HUDEP-2 (cell line): ENCODE measurements at regions not wholly inside any gene's neighbourhood (a gene's known extent, or its start where the extent isn't known, plus 50 kb on each side); places are given as distances from the start of the nearest gene placed in this dataset.

ENCODE experiments used
- DNase-seq, 76 experiments: peaks; one replicate each; lab custom pipeline; 2025; ENCODE audit not compliant: unreplicated experiment in 76 of 76; lab: John Stamatoyannopoulos, UW

GRCh38 chr7:24341691-24342413 is 57.9 kb downstream of the NPY start:
- no peak for DNase-seq

GRCh38 chr7:24343614-24344013 is 59.6 kb downstream of the NPY start:
- DNase-seq: no peak

GRCh38 chr7:24346129-24346528 is 62.1 kb downstream of the NPY start:
- no peak for DNase-seq

GRCh38 chr7:24346716-24347115 is 62.7 kb downstream of the NPY start:
- DNase-seq: no peak

GRCh38 chr7:24349339-24349738 is 65.3 kb downstream of the NPY start:
- DNase-seq: no peak

- DNase-seq: no peak
These were observed 70.5 kb downstream of the NPY start for GRCh38 chr7:24354456-24354855.

- DNase-seq: no peak
These were observed 72.9 kb downstream of the NPY start for GRCh38 chr7:24356718-24357386.

- no peak for DNase-seq
These were observed 77.0 kb downstream of the NPY start for GRCh38 chr7:24361001-24361400.

GRCh38 chr7:24365606-24366005 is 81.6 kb downstream of the NPY start:
- DNase-seq: no peak

GRCh38 chr7:24366876-24367275 is 82.9 kb downstream of the NPY start:
- DNase-seq: no peak

- no peak for DNase-seq
These were observed 84.2 kb downstream of the NPY start for GRCh38 chr7:24368161-24368560.

GRCh38 chr7:24370541-24370940 is 86.6 kb downstream of the NPY start:
- DNase-seq: no peak

- no peak for DNase-seq
These were observed 89.3 kb downstream of the NPY start for GRCh38 chr7:24372961-24373955.

- no peak for DNase-seq
These were observed 95.1 kb downstream of the NPY start for GRCh38 chr7:24378871-24379616.

- DNase-seq: peak in 2 of 76 experiments; percentile 3 to 13
These were observed 98.0 kb downstream of the NPY start for GRCh38 chr7:24381894-24382505.

GRCh38 chr7:24383055-24383454 is 99.1 kb downstream of the NPY start:
- DNase-seq: no peak

GRCh38 chr7:24384362-24385030 is 100.5 kb downstream of the NPY start:
- DNase-seq: no peak

- DNase-seq: no peak
These were observed 104.2 kb downstream of the NPY start for GRCh38 chr7:24388212-24388611.

- DNase-seq: no peak
These were observed 106.6 kb downstream of the NPY start for GRCh38 chr7:24390376-24391157.
